Neural crest cell (in vitro differentiated cells): ENCODE measurements at regions not wholly inside any gene's neighbourhood (a gene's known extent, or its start where the extent isn't known, plus 50 kb on each side); places are given as distances from the start of the nearest gene placed in this dataset.

Experiments
- DNase-seq: peaks from one replicate; pipeline ENCODE4 v3.0.0; 2021; ENCODE audit warnings: low read depth, mixed read lengths, low spot score
- H3K27ac Mint-ChIP-seq: one replicate; pipeline ENCODE4 v1.8.0; 2021; ENCODE audit warnings: mild to moderate bottlenecking, mixed read lengths; ENCODE audit not compliant: unreplicated experiment
- H3K27me3 Mint-ChIP-seq: 2 replicates; pipeline ENCODE4 v1.8.0; 2021; ENCODE audit warnings: low read depth, mild to moderate bottlenecking, mixed read lengths
- H3K36me3 Mint-ChIP-seq: 2 replicates; pipeline ENCODE4 v1.8.0; 2021; ENCODE audit warnings: low read depth, mild to moderate bottlenecking, mixed read lengths
- H3K4me1 Mint-ChIP-seq: 2 replicates; pipeline ENCODE4 v1.8.0; 2021; ENCODE audit warnings: mixed read lengths
- H3K4me3 Mint-ChIP-seq: one replicate; pipeline ENCODE4 v1.8.0; 2021; ENCODE audit warnings: mild to moderate bottlenecking, mixed read lengths
- H3K9me3 Mint-ChIP-seq: 2 replicates; pipeline ENCODE4 v1.8.0; 2021; ENCODE audit warnings: mixed read lengths
- TF ChIP-seq, protein P1 (sequence below): fragments of 200-600 bp; sonication (generic); conservative IDR thresholded peaks from 2 replicates; pipeline ENCODE4 v1.5.0; 2021; ENCODE audit warnings: antibody characterized with exemption, mild to moderate bottlenecking

DNA sequence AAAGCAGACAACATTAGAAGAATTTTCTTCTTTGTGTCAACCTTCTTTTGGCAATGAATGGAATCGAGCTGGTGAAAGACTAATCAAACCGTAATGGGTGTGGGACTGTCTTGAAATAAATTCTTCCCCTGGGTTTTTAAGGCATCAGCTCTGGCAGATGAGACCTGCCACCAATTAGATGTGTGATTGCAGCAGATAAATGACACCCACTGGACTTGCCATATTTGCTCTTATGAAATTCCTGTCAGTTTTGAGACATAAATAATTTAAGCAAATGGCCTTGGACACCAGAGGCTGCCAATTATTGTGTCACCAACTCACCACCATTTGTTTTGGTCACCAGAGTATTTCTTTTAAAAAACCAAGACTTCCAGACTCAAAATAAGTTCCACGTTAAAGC, 135.9 kb upstream of the RGMB start:
- TF ChIP-seq, protein P1, sequence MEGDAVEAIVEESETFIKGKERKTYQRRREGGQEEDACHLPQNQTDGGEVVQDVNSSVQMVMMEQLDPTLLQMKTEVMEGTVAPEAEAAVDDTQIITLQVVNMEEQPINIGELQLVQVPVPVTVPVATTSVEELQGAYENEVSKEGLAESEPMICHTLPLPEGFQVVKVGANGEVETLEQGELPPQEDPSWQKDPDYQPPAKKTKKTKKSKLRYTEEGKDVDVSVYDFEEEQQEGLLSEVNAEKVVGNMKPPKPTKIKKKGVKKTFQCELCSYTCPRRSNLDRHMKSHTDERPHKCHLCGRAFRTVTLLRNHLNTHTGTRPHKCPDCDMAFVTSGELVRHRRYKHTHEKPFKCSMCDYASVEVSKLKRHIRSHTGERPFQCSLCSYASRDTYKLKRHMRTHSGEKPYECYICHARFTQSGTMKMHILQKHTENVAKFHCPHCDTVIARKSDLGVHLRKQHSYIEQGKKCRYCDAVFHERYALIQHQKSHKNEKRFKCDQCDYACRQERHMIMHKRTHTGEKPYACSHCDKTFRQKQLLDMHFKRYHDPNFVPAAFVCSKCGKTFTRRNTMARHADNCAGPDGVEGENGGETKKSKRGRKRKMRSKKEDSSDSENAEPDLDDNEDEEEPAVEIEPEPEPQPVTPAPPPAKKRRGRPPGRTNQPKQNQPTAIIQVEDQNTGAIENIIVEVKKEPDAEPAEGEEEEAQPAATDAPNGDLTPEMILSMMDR: no peak
- no peaks in the 10 kb centered on the region for H3K9me3 Mint-ChIP-seq
- H3K4me3 Mint-ChIP-seq: no peak overlapping the region
- no peak for DNase-seq
- no peaks in the 10 kb centered on the region for H3K27me3 Mint-ChIP-seq
- peaks cover 53% of the 10 kb centered on the region for H3K4me1 Mint-ChIP-seq
- no peaks in the 10 kb centered on the region for H3K36me3 Mint-ChIP-seq
- H3K27ac Mint-ChIP-seq: no peak overlapping the region

DNA sequence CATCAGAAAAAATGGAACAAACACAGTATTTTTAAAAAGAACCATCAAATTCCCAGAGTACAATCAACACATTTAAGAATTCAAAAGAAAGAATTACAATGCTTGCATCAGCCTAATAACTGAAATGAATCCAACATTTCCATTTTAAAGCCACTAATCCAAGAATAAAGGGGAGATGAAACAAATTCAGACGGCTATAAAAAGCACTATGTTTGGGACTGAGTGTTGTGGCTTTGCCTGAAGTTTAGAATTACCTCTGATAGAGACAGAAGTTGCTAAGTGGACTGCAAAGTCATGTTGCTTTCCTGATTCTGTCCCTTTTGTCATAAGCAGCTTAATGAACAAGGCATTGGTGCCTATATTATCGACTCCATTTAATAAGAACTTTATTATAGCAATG, 135.4 kb upstream of the RGMB start:
- TF ChIP-seq, protein P1: no peak
- no peak overlapping the region for H3K27ac Mint-ChIP-seq
- no peaks in the 10 kb centered on the region for H3K36me3 Mint-ChIP-seq
- H3K4me1 Mint-ChIP-seq: peaks cover 54% of the 10 kb centered on the region
- H3K4me3 Mint-ChIP-seq: no peak overlapping the region
- H3K27me3 Mint-ChIP-seq: no peaks in the 10 kb centered on the region
- DNase-seq: no peak
- no peaks in the 10 kb centered on the region for H3K9me3 Mint-ChIP-seq

DNA sequence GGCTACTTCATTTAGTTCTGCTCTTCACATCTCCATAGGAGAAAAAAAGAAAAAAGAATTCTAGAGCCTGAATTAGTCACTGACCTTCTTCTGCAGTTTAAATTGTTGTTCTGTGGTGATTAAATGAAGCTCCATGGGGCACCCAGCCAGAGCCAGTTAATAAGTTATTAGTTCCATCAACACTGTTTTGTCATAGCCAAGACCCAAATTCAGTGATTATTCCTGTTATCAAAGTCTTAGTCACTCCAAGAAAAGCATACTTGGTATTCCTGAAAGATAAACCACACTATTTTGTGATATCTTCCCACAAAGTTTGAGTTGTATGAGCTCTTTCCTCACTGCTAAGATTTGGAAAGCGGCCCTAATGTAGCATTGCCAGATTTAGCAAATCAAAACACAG, 134.8 kb upstream of the RGMB start:
- DNase-seq: no peak
- Mint-ChIP-seq H3K9me3 (no peaks in the 10 kb centered on the region), H3K27me3 (no peaks in the 10 kb centered on the region), H3K4me1 (peaks cover 60% of the 10 kb centered on the region), H3K27ac (no peak overlapping the region), H3K36me3 (no peaks in the 10 kb centered on the region), H3K4me3 (no peak overlapping the region)
- TF ChIP-seq, protein P1: no peak

GRCh38 chr5:98639274-98639673, 134.2 kb upstream of the RGMB start:
- DNase-seq: no peak
- Mint-ChIP-seq H3K27ac (no peak overlapping the region), H3K4me3 (no peak overlapping the region), H3K36me3 (no peaks in the 10 kb centered on the region), H3K9me3 (no peaks in the 10 kb centered on the region), H3K27me3 (no peaks in the 10 kb centered on the region), H3K4me1 (peaks cover 60% of the 10 kb centered on the region)
- TF ChIP-seq, protein P1: no peak

DNA sequence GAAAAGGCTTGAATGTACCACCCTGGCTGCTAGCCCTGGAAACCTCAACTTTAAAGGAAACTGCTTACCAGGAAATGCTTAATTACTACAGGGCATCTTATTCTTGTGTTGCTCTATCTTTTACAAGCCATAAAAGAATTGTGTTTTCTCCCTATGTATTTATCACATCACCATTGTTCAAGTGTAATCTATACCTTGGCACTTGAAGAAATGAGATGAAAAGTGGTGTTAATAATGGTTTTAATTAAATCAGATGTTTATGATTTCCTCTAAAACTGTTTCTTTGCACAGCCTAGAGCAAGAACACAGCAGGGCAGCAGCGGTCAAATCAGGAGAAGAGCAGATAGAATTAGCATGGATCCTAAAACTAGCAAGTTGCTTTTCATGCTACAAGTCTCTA, 131.8 kb upstream of the RGMB start:
- DNase-seq: no peak
- Mint-ChIP-seq H3K36me3 (no peaks in the 10 kb centered on the region), H3K27me3 (no peaks in the 10 kb centered on the region), H3K4me3 (no peak overlapping the region), H3K4me1 (peaks cover 40% of the 10 kb centered on the region), H3K9me3 (peaks cover 4% of the 10 kb centered on the region), H3K27ac (no peak overlapping the region)
- TF ChIP-seq, protein P1: no peak

- peaks cover 24% of the 10 kb centered on the region for H3K4me1 Mint-ChIP-seq
- TF ChIP-seq, protein P1: no peak
- H3K36me3 Mint-ChIP-seq: no peaks in the 10 kb centered on the region
- DNase-seq: no peak
- H3K27ac Mint-ChIP-seq: no peak overlapping the region
- H3K4me3 Mint-ChIP-seq: no peak overlapping the region
- H3K9me3 Mint-ChIP-seq: peaks cover 7% of the 10 kb centered on the region
- no peaks in the 10 kb centered on the region for H3K27me3 Mint-ChIP-seq
Measured at GRCh38 chr5:98643569-98643968, 129.9 kb upstream of the RGMB start.
